Activated naive CD4-positive, alpha-beta T cell treated with anti-CD3 and anti-CD28 coated beads for 36 hours (primary cell): ENCODE measurements at regions not wholly inside any gene's neighbourhood (a gene's known extent, or its start where the extent isn't known, plus 50 kb on each side); places are given as distances from the start of the nearest gene placed in this dataset.
A peak's percentile ranks its signal among the peaks of the same experiment; 100 is the strongest.

Source experiments
- CTCF ChIA-PET: fragments of 350-600 bp; sonication (Branson Sonifier 250); formaldehyde crosslinking; loops from one replicate; lab custom pipeline; 2021; ENCODE audit warnings: antibody characterized with exemption; lab: Charles Lee
- DNase-seq: peaks from one replicate; pipeline ENCODE4 v3.0.0-alpha.2; 2020
- H3K27ac Mint-ChIP-seq: one replicate; pipeline ENCODE4 v1.8.0; 2021; ENCODE audit warnings: mild to moderate bottlenecking, mixed read lengths
- H3K27me3 Mint-ChIP-seq: one replicate; pipeline ENCODE4 v1.8.0; 2021; ENCODE audit warnings: low read depth, mixed read lengths
- H3K36me3 Mint-ChIP-seq: one replicate; pipeline ENCODE4 v1.8.0; 2021; ENCODE audit warnings: low read depth, mixed read lengths
- H3K4me1 Mint-ChIP-seq: one replicate; pipeline ENCODE4 v1.8.0; 2021; ENCODE audit warnings: low read depth, mixed read lengths
- H3K4me3 Mint-ChIP-seq: one replicate; pipeline ENCODE4 v1.8.0; 2021; ENCODE audit warnings: mild to moderate bottlenecking, moderate library complexity, mixed read lengths
- H3K9me3 Mint-ChIP-seq: one replicate; pipeline ENCODE4 v1.8.0; 2021; ENCODE audit warnings: mixed read lengths
- intact Hi-C: fragments of 100-400 bp; cut with micrococcal nuclease; formaldehyde crosslinking; loops from one replicate; pipeline ENCODE4 v1.15.1; 2023

DNA sequence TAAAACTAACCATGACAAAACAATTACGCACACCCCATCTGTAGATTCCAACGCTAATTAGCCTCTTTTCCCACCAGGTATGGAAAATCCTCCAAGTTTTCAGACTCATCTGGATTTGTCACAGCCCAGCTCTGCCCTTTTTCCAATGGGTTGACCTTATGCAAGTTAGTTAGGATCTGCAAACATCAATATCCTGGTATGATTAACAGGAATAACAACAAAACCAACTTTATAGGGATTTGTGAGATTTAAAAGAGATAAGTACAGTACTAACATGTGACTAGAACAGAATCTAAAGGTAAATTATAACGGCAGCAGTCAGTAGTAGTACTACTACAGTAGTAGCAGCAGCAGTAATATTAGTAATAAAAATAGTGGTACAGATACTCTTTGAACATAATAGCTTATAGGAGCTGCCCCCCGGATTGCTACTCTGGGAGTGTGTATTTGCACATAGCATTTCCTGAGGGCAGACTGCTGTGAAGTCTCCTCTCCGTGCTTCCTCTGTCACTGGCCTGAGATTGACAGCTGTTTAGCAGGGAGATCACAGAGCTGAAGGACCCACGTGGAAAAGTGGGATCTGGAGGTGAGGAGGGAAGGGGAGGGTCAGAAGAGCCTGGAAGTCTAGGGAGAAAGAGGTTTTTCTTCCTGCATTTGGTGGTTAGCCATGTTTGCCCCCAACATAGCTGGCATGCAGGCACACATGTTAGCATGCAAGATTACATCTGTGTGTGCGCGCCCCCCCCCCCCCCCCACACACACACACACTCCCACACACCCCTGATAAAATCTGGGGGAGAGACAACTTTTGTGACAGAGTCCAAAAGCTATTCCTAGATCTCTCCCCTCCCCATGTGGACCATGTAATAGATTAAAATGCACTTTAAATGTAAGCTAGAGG is 73.3 kb upstream of the FAM171A1 start:
- Mint-ChIP-seq H3K36me3 (no peaks in the 10 kb centered on the region), H3K4me1 (peaks cover 3% of the 10 kb centered on the region), H3K27ac (no peak overlapping the region), H3K9me3 (no peaks in the 10 kb centered on the region), H3K4me3 (no peak overlapping the region), H3K27me3 (peaks cover 13% of the 10 kb centered on the region)
- intact Hi-C loops, result no loop called here
- CTCF ChIA-PET, result interaction anchor here (0.6 to 1.4 kb wide), 5 partner anchors 9 to 243 kb away, joined by 3 to 5 read pairs (median 4); no protein-coding TSS in a partner anchor
- no peak for DNase-seq

DNA sequence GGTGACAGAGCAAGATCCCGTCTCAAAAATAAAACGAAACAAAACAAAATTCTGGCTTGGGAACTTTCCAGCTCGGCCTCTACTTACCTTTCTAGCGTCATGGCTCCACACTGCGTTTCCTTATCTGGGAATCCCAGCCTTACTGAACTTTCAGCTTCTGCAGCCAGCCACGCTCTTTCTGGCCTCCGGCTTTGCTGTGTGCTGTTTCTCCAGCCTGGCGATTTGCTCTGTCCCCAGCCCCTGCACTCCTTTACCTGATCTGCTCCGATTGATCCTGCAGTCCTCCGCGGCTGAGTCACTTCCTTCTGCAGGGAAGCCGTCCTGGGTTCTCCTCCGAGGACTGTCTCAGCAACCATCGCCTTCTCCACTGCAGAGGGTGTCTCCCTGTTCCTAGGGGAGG is 71.0 kb upstream of the FAM171A1 start:
- Mint-ChIP-seq H3K36me3 (no peaks in the 10 kb centered on the region), H3K9me3 (no peaks in the 10 kb centered on the region), H3K27ac (no peak overlapping the region), H3K27me3 (peaks cover 14% of the 10 kb centered on the region), H3K4me3 (no peak overlapping the region), H3K4me1 (peaks cover 5% of the 10 kb centered on the region)
- intact Hi-C loops, result no loop called here
- CTCF ChIA-PET, result no interaction called here
- DNase-seq, result no peak

GRCh38 chr10:15440204-15440711 is 69.2 kb upstream of the FAM171A1 start:
- intact Hi-C loops, result no loop called here
- H3K27ac Mint-ChIP-seq, result no peak overlapping the region
- H3K36me3 Mint-ChIP-seq, result no peaks in the 10 kb centered on the region
- H3K4me1 Mint-ChIP-seq, result peaks cover 5% of the 10 kb centered on the region
- H3K27me3 Mint-ChIP-seq, result peaks cover 17% of the 10 kb centered on the region
- no peaks in the 10 kb centered on the region for H3K9me3 Mint-ChIP-seq
- no peak for DNase-seq
- CTCF ChIA-PET, result no interaction called here
- H3K4me3 Mint-ChIP-seq, result no peak overlapping the region

DNA sequence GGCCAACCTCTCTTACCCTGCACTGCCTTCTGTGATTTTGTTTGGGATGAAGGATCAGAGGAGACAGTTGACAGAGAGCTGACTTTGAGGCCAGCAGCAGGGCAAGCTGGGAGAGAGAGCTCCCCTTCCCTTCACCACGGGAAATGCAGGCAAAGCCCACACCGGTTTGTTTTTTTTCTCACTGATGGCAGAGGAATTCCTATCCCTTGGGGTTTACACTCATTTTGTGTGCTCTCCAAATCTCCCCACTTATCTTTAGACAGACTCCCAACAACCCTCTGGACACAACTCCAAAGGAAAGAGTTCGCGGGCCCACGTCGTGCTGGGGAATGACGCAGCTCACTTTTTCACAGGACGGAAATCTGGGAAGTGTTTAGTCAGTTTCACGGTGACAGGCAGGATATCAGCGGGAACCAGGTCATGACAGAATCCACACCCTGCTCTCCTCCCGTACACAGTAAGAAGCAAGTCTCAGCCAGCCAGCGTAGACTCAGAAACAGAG is 68.3 kb upstream of the FAM171A1 start:
- intact Hi-C loops, result loop anchor here (10.0 kb wide), 1 partner anchor 145 kb away; no protein-coding TSS in a partner anchor
- Mint-ChIP-seq H3K4me1 (peaks cover 5% of the 10 kb centered on the region), H3K36me3 (no peaks in the 10 kb centered on the region), H3K27ac (no peak overlapping the region), H3K9me3 (no peaks in the 10 kb centered on the region), H3K27me3 (peaks cover 18% of the 10 kb centered on the region), H3K4me3 (no peak overlapping the region)
- no peak for DNase-seq
- CTCF ChIA-PET, result interaction anchor here (0.7 kb wide), 1 partner anchor 20 kb away, joined by 4 read pairs; no protein-coding TSS in a partner anchor

DNA sequence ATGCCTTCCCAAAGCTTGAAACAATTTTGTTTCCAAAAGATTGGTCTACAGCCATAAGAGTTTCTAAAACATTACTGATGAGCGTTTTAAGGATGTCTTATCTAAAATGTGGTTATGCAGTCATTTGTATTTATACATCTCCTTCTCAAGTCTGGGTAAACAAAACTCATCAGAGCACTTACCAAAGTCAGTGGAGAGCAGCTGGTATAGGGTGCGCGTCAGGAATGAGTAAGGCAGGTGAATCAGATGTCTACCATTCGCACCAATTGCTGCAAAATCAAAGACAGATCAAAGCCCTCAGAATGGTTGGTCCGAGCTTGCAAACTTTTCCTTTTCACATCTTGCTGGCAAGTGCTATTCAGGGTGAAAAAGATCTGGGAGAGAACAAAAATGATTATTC is 65.6 kb upstream of the FAM171A1 start:
- DNase-seq, result no peak
- CTCF ChIA-PET, result interaction anchor here (1.4 kb wide), 1 partner anchor 17 kb away, joined by 3 read pairs; no protein-coding TSS in a partner anchor
- Mint-ChIP-seq H3K9me3 (no peaks in the 10 kb centered on the region), H3K4me3 (no peak overlapping the region), H3K27me3 (peaks cover 19% of the 10 kb centered on the region), H3K36me3 (no peaks in the 10 kb centered on the region), H3K4me1 (peaks cover 8% of the 10 kb centered on the region), H3K27ac (no peak overlapping the region)
- intact Hi-C loops, result loop anchor here (10.0 kb wide), 1 partner anchor 148 kb away; no protein-coding TSS in a partner anchor

GRCh38 chr10:15433850-15434537 is 62.9 kb upstream of the FAM171A1 start:
- H3K36me3 Mint-ChIP-seq, result no peaks in the 10 kb centered on the region
- DNase-seq, result peak; percentile 54

GRCh38 chr10:15432266-15432665 is 61.2 kb upstream of the FAM171A1 start:
- DNase-seq, result no peak
- Mint-ChIP-seq H3K4me1 (peaks cover 3% of the 10 kb centered on the region), H3K36me3 (no peaks in the 10 kb centered on the region), H3K27me3 (peaks cover 12% of the 10 kb centered on the region), H3K4me3 (no peak overlapping the region), H3K9me3 (no peaks in the 10 kb centered on the region), H3K27ac (no peak overlapping the region)
- CTCF ChIA-PET, result interaction anchor here (0.7 to 1.9 kb wide), 2 partner anchors 7 to 1037 kb away, joined by 3 to 7 read pairs; no protein-coding TSS in a partner anchor
- intact Hi-C loops, result loop anchor here (10.0 kb wide), 1 partner anchor 153 kb away; no protein-coding TSS in a partner anchor

More at GRCh38 chr10:15433850-15434537, 62.9 kb upstream of the FAM171A1 start:
- Mint-ChIP-seq H3K4me1 (peaks cover 3% of the 10 kb centered on the region), H3K4me3 (peak overlapping the region; percentile 68), H3K27me3 (peaks cover 9% of the 10 kb centered on the region), H3K27ac (no peak overlapping the region), H3K9me3 (no peaks in the 10 kb centered on the region)
- intact Hi-C loops, result loop anchor here (1.0 to 10.0 kb wide), 4 partner anchors 151 to 393 kb away; no protein-coding TSS in a partner anchor
- CTCF ChIA-PET, result interaction anchor here (0.6 to 1.9 kb wide), 11 partner anchors 9 to 480 kb away, joined by 3 to 7 read pairs (median 3); no protein-coding TSS in a partner anchor

- CTCF ChIA-PET, result interaction anchor here (0.7 to 1.5 kb wide), 5 partner anchors 11 to 287 kb away, joined by 3 read pairs; no protein-coding TSS in a partner anchor
- peaks cover 12% of the 10 kb centered on the region for H3K27me3 Mint-ChIP-seq
- H3K9me3 Mint-ChIP-seq, result no peaks in the 10 kb centered on the region
- no peaks in the 10 kb centered on the region for H3K36me3 Mint-ChIP-seq
- H3K4me3 Mint-ChIP-seq, result no peak overlapping the region
- H3K4me1 Mint-ChIP-seq, result peaks cover 3% of the 10 kb centered on the region
- H3K27ac Mint-ChIP-seq, result no peak overlapping the region
- intact Hi-C loops, result loop anchor here (10.0 kb wide), 1 partner anchor 154 kb away; no protein-coding TSS in a partner anchor
- DNase-seq, result no peak
Observed at GRCh38 chr10:15430969-15431771, 60.1 kb upstream of the FAM171A1 start.

GRCh38 chr10:15428681-15429080 is 57.6 kb upstream of the FAM171A1 start:
- Mint-ChIP-seq H3K4me1 (no peaks in the 10 kb centered on the region), H3K27me3 (peaks cover 3% of the 10 kb centered on the region), H3K27ac (no peak overlapping the region), H3K36me3 (no peaks in the 10 kb centered on the region), H3K9me3 (no peaks in the 10 kb centered on the region), H3K4me3 (no peak overlapping the region)
- no peak for DNase-seq
- intact Hi-C loops, result no loop called here
- CTCF ChIA-PET, result interaction anchor here (0.6 to 1.5 kb wide), 6 partner anchors 9 to 291 kb away, joined by 3 to 6 read pairs (median 4); partner anchors contain the start of gene ITGA8

GRCh38 chr10:15427843-15428414 is 56.8 kb upstream of the FAM171A1 start:
- CTCF ChIA-PET, result interaction anchor here (0.6 to 1.5 kb wide), 6 partner anchors 8 to 292 kb away, joined by 3 to 6 read pairs (median 4); partner anchors contain the start of gene ITGA8
- no peaks in the 10 kb centered on the region for H3K9me3 Mint-ChIP-seq

DNA sequence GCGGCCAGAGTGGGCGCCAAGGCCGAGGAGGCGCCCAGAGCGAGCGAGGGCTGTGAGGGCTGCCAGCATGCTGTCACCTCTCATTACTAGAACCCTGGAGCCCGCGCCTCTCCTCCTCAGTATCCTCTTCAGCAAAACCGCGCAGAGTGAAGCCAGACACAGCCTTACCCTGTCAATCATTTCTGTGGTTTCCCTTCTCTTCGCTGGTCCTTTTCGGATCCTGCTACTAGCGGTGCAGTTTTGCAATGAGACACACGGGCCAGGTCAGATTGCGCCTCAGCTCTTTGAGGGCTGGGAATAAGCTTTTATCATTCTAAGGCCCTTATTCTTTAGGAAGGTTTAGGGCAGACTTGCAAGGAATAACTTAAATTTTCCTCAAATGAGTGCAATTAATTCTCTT is 55.5 kb upstream of the FAM171A1 start:
- DNase-seq, result no peak
- Mint-ChIP-seq H3K27me3 (peaks cover 6% of the 10 kb centered on the region), H3K27ac (no peak overlapping the region), H3K36me3 (no peaks in the 10 kb centered on the region), H3K4me3 (no peak overlapping the region), H3K4me1 (no peaks in the 10 kb centered on the region), H3K9me3 (no peaks in the 10 kb centered on the region)
- CTCF ChIA-PET, result no interaction called here
- intact Hi-C loops, result no loop called here

More at GRCh38 chr10:15427843-15428414, 56.8 kb upstream of the FAM171A1 start:
- Mint-ChIP-seq H3K27me3 (peaks cover 3% of the 10 kb centered on the region), H3K4me1 (no peaks in the 10 kb centered on the region), H3K27ac (no peak overlapping the region), H3K36me3 (no peaks in the 10 kb centered on the region), H3K4me3 (no peak overlapping the region)
- intact Hi-C loops, result no loop called here
- DNase-seq, result no peak
